ENCODE measurements at regions not wholly inside any gene's neighbourhood (a gene's known extent, or its start where the extent isn't known, plus 50 kb on each side); places are given as distances from the start of the nearest gene placed in this dataset.

DNA sequence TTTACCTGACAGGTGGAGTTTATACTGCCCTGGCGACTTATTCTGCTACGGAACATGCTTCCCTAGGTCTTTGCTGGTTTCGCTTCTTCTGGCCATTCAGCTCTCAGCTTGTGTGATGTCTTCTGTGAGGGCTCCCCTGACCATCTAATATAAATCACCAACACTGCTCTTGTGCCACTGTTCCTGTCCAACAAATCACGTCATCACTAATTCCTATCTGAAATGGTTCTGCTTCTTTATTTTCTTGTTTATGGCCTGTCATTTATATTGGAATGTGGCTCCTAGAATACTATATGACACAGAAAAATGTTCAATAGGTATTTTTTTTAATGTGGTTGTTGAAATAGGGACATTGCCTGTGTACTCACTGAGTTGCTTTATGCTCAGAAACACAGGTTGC lies 171.5 kb downstream of the CD8B2 start:
- H3K9me3 ChIP-seq (replicated peaks), result no peaks in the 10 kb centered on the region
- no peaks in the 10 kb centered on the region for H3K36me3 ChIP-seq
- no peaks in the 10 kb centered on the region for H3K4me1 ChIP-seq
- H3K27me3 ChIP-seq, result no peaks in the 10 kb centered on the region
- H3K27ac ChIP-seq, result no peak overlapping the region
- no peak overlapping the region for H3K4me3 ChIP-seq
- no peak for DNase-seq

DNA sequence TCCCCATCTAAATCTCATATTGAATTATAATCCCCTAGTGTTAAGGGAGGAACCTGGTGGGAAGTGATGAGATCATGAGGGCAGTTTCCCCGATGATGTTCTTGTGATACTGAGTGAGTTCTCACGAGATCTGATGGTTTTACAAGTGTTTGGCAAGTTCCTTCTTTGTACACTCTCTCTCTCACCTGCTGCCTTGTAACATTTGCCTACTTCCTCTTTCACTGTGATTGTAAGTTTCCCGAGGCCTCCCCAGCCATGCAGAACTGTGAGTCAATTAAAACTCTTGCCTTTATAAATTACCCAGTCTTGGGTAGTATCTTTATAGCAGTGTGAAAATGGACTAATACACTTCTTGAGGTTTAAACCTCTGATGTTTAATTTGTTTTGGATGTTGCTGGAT lies 177.5 kb downstream of the CD8B2 start:
- no peak overlapping the region for H3K27ac ChIP-seq
- no peaks in the 10 kb centered on the region for H3K9me3 ChIP-seq (replicated peaks)
- H3K4me3 ChIP-seq, result no peak overlapping the region
- no peaks in the 10 kb centered on the region for H3K27me3 ChIP-seq
- DNase-seq, result no peak
- H3K36me3 ChIP-seq, result no peaks in the 10 kb centered on the region
- H3K4me1 ChIP-seq, result no peaks in the 10 kb centered on the region

DNA sequence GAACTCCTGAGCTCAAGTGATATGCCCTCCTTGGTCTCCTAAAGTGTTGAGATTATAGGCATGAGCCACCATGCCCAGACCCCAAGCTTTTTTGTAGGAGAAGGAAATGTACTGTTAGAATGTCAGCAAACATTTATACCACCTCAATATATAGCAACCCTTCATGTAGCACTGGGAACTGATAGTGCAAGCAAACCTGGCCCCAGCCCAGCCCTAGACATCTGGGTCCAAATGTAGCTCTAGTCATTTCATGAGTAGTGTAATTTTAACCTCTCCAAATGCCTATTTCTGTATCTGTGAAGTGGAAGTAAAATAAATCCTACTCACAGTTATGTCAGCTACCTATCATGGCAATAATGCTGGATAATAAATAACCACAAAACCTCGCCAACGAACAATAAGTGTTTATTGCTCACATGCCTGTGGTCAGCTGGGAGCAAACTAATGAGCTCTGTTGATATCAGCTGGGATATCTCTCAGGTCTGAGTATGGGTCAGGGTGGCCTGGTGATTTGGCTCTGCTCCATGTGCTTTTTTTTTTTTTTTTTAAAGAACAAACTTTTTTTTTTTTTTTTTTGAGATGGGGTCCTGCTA lies 180.4 kb downstream of the CD8B2 start:
- H3K36me3 ChIP-seq, result no peaks in the 10 kb centered on the region
- H3K4me3 ChIP-seq, result no peak overlapping the region
- H3K9me3 ChIP-seq (replicated peaks), result no peaks in the 10 kb centered on the region
- H3K27me3 ChIP-seq, result no peaks in the 10 kb centered on the region
- DNase-seq, result no peak
- H3K4me1 ChIP-seq, result no peaks in the 10 kb centered on the region
- no peak overlapping the region for H3K27ac ChIP-seq

DNA sequence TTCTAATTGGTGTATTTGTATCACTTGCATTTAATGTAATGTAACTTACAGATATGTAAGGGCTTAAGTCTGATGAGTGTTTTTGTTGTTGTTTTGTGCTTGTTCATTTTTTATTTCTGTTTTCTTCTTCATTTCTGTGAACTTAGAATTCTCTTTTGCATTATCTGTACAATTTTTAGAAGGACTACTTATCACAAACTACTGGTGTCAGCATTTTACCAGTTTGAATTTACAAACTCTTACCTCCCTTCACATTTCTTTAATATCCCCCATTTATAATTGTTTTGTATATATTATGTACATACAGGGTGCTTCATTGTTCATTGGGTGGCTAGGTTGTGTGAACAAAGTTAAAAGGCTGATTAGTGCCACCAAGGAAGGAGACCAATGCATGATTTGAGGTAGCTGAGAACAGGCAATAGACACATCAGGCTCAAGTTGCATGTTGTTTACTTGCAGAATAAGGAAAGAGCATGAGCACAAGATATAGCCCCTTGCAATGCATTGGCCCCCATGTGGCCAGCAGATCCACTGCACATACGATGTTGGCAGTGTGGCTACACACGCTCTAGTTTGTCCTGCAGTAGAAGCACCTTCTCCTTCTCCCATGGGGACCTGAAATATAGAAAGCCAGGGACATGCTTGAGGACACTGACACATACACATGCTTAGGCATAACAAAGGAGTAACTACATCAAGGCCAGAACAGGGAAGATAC lies 198.2 kb downstream of the CD8B2 start:
- H3K36me3 ChIP-seq, result no peaks in the 10 kb centered on the region
- no peak overlapping the region for H3K27ac ChIP-seq
- no peak overlapping the region for H3K4me3 ChIP-seq
- H3K27me3 ChIP-seq, result no peaks in the 10 kb centered on the region
- no peaks in the 10 kb centered on the region for H3K4me1 ChIP-seq
- H3K9me3 ChIP-seq (replicated peaks), result 0 out of 2 replicates have a peak, but pooled peaks cover 3% of the 10 kb centered on the region
- no peak for DNase-seq

DNA sequence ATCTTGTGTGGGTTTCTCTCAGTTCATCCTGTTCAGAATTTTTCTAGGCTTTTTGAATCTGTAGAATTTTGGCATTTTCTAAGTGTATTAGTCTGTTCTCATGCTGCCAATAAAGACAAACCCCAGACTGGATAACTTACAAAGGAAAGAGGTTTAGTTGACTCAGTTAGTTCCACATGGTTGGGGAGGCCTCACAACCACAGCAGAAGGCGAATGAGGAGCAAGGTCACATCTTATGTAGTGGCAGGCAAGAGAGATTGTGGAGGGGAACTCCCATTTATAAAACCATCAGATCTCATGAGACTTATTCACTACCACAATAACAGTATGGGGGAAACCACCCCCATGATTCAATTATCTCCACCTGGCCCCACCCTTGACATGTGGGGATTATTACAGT lies 199.2 kb downstream of the ST6GAL2 start:
- 0 out of 2 replicates have a peak, but pooled peaks cover 3% of the 10 kb centered on the region for H3K9me3 ChIP-seq (replicated peaks)
- H3K27ac ChIP-seq, result no peak overlapping the region
- no peaks in the 10 kb centered on the region for H3K36me3 ChIP-seq
- H3K27me3 ChIP-seq, result no peaks in the 10 kb centered on the region
- no peak overlapping the region for H3K4me3 ChIP-seq
- DNase-seq, result no peak
- H3K4me1 ChIP-seq, result no peaks in the 10 kb centered on the region

DNA sequence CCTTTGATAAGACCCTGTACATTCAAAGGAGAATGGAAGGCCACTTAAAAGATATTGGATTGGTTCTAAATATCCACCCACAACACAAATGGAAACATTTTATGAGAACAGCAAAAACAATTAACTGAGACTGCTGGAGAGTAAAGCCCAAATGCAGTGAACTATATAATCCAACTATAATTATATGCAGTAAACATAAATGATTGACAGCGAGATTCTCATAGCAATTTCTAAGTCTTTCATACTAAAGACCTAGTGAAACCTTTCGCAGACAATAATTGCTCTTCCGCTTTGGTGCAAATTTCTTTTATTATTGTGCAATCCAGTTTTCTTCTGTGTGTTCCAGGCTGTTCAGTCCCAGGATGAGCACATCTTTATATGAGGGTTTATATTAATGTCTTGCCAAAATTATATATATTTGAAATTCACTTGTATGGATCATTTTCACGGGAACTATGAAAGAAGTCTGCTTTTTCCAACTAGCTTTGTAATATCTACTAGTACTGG lies 190.9 kb downstream of the ST6GAL2 start:
- no peak overlapping the region for H3K27ac ChIP-seq
- H3K9me3 ChIP-seq (replicated peaks), result no peaks in the 10 kb centered on the region
- H3K4me1 ChIP-seq, result 0 out of 2 replicates have a peak, but pooled peaks cover 4% of the 10 kb centered on the region
- H3K4me3 ChIP-seq, result no peak overlapping the region
- no peaks in the 10 kb centered on the region for H3K36me3 ChIP-seq
- H3K27me3 ChIP-seq, result no peaks in the 10 kb centered on the region
- no peak for DNase-seq

DNA sequence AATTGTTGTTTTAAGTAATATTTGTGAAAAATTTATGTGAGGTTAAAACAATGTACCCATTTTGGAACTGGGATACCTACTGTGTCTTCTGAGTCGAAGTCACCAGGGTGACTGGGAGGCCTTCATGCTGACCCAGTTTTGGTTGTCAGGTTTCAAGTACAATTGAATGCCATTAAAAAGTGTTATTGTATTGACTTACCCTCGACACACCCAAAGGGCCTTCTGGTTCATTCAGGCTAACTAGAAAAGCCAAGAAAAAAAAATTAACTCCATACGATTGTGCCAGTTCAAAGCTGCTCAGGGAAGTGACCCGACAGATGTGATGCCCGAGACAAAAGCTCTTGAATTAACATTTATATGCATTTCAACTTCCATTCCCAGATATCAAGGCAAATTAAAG lies 190.0 kb downstream of the ST6GAL2 start:
- Histone ChIP-seq H3K36me3 (no peaks in the 10 kb centered on the region), H3K4me1 (0 out of 2 replicates have a peak, but pooled peaks cover 4% of the 10 kb centered on the region), H3K9me3 (replicated peaks) (no peaks in the 10 kb centered on the region), H3K27me3 (no peaks in the 10 kb centered on the region), H3K4me3 (no peak overlapping the region), H3K27ac (no peak overlapping the region)
- DNase-seq, result no peak

DNA sequence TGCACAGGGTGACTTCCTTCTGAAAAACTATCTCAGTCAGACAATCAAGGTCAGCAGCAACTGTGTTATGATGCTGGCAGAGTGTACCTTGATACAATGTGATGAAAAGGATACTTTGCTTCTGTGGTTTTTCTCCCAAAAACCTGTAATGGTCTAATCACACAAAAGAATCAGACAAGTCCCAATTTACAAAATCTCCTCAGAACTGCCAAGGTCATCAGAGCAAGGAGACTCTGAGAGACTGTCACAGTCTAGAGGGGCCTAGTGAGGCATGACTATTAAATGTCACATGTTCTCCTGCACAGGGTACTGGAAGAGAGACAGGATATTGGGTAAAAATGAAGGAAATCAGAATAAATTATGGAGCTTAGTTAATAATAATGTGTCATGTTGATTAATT lies 185.4 kb downstream of the ST6GAL2 start:
- Histone ChIP-seq H3K27ac (no peak overlapping the region), H3K36me3 (no peaks in the 10 kb centered on the region), H3K4me1 (0 out of 2 replicates have a peak, but pooled peaks cover 4% of the 10 kb centered on the region), H3K27me3 (no peaks in the 10 kb centered on the region), H3K4me3 (no peak overlapping the region), H3K9me3 (replicated peaks) (no peaks in the 10 kb centered on the region)
- no peak for DNase-seq

DNA sequence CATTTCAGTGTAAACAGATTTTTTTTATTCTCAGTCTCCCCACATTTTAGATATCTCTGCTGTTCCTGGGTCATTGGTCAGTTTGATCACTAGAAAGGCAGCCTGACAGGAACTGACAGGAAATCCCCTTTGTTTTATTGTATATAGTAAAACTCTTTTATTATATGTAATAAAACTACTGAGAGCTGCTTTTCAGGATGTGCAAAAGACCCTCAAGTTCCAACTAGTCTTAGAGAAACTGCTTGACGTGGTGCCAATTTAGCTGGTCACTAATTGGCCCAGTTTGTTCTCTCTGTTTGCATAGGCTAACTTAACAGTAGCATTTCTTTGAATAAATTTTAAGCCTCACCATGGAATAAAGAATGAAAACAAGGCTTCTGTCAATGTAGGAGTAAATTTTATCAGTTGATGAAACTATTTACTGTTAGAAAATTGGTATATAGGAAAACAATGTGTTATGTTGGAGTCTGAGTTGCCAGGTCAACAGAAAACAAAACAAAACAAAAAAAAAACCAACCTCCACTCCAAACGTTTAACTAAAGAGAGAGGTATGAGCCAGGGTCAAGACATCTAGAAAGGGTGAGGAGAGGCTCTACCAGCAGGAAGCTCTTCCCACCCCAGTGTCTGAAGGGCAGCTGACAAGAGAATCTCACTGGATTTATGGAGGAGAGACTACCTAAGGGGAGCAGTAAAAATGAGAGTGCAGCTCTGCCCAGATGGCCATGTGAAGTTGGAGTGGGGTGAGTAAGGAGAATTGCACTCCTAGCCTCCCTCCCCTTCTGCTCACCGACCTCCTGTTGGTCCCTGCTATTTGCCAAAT lies 184.6 kb downstream of the ST6GAL2 start:
- DNase-seq, result no peak
- H3K9me3 ChIP-seq (replicated peaks), result no peaks in the 10 kb centered on the region
- H3K27ac ChIP-seq, result no peak overlapping the region
- no peak overlapping the region for H3K4me3 ChIP-seq
- no peaks in the 10 kb centered on the region for H3K27me3 ChIP-seq
- H3K36me3 ChIP-seq, result no peaks in the 10 kb centered on the region
- H3K4me1 ChIP-seq, result 0 out of 2 replicates have a peak, but pooled peaks cover under 1% of the 10 kb centered on the region

DNA sequence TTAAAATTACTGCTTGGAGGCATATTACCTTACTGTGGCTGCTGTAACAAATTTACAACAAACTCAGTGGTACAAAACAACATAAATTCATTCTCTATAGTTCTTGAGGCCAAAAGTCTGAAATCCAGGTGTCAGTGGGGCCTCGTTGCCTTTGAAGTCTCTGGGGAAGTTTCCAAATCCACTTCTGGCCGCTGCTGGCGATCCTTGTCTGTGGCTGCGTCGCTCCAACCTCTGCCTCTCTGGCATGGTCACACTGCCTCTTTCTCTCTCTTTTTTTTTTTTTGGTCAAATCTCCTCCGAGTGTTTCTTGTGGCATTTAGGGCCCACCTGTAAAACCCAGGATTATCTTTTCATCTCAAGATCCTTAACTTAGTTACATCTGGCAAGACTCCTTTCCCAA lies 182.8 kb downstream of the ST6GAL2 start:
- DNase-seq, result no peak
- Histone ChIP-seq H3K27me3 (no peaks in the 10 kb centered on the region), H3K36me3 (no peaks in the 10 kb centered on the region), H3K4me3 (no peak overlapping the region), H3K27ac (no peak overlapping the region), H3K4me1 (no peaks in the 10 kb centered on the region), H3K9me3 (replicated peaks) (no peaks in the 10 kb centered on the region)

DNA sequence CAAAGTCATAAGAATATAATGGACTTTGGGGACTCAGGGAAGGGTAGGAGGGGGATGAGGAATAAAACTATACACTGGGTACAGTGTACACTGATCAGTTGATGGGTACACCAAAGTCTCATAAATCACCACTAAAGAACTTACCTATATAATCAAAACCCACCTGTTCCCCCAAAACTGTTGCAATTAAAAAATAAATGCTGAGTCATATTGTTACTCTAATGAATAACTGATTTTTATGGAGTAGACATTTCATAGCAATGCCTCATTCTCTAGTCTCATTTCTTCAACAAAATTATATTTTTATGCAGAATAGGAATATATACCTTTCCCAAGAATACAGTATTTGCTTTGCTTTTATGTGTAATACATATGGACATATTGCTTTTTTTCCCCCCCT lies 181.2 kb downstream of the ST6GAL2 start:
- Histone ChIP-seq H3K36me3 (no peaks in the 10 kb centered on the region), H3K9me3 (replicated peaks) (no peaks in the 10 kb centered on the region), H3K27ac (no peak overlapping the region), H3K4me1 (no peaks in the 10 kb centered on the region), H3K4me3 (no peak overlapping the region), H3K27me3 (no peaks in the 10 kb centered on the region)
- no peak for DNase-seq

DNA sequence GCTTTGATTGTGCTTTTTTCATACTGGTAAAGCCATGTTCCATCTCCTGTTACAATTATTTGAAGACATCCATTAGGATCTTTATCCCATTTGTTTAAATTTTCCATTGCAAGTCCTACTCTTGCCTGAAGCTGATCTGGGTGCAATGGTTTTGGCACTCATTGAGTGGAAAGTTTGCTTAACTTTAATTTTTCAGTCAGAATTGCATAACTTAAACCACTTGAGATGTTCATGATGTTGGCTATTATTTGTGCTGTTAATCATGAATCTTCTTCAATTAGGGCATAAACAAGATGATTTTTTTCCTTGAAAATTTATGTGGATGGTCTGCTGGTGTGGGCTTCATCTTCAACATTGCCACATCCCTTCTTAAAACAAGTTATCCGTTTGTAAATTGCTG lies 180.1 kb downstream of the ST6GAL2 start:
- DNase-seq, result no peak
- no peaks in the 10 kb centered on the region for H3K4me1 ChIP-seq
- no peaks in the 10 kb centered on the region for H3K9me3 ChIP-seq (replicated peaks)
- no peaks in the 10 kb centered on the region for H3K36me3 ChIP-seq
- no peaks in the 10 kb centered on the region for H3K27me3 ChIP-seq
- no peak overlapping the region for H3K4me3 ChIP-seq
- H3K27ac ChIP-seq, result no peak overlapping the region

DNA sequence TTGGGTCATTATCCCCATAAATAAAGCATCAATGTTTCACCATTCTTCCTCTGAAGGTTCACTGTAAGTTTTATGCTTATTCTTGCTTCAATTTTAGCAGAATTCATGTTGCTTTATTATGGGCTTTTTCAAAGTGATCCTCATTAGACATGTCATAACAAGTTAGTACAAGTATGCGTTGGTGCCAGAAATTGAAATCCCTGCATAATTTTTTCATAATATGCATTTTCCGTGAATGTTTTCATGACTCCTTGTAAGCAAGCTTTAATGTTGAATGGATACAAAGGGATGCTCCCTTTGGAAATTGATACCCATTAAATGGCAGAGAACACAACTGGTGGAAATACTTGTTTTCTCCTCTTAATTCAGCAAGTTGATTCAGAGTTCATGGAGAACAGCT lies 179.7 kb downstream of the ST6GAL2 start:
- no peaks in the 10 kb centered on the region for H3K4me1 ChIP-seq
- H3K4me3 ChIP-seq, result no peak overlapping the region
- no peaks in the 10 kb centered on the region for H3K9me3 ChIP-seq (replicated peaks)
- DNase-seq, result no peak
- no peaks in the 10 kb centered on the region for H3K36me3 ChIP-seq
- H3K27me3 ChIP-seq, result no peaks in the 10 kb centered on the region
- H3K27ac ChIP-seq, result no peak overlapping the region

DNA sequence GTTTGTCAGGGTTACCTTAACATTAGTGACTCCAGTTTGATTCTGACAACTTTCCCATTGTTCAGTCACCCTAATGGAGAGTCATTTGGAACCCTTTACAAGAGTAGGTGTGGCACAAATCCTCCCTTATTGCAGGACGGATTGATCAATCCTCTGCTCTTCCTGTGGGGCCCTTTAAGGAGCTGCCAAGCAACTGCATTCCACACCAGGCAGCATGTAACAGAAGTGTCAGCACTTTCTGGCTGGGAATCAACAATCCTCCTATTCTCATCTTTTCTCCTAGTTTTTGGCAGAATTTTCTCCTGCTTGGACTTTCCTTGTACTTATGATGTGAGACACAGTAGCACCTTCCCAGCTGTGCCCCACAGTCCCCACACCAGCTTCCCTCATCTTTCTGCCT lies 177.8 kb downstream of the ST6GAL2 start:
- Histone ChIP-seq H3K27ac (no peak overlapping the region), H3K4me3 (no peak overlapping the region), H3K27me3 (no peaks in the 10 kb centered on the region), H3K36me3 (no peaks in the 10 kb centered on the region), H3K4me1 (no peaks in the 10 kb centered on the region), H3K9me3 (replicated peaks) (no peaks in the 10 kb centered on the region; the same call in 1 of the 2 replicates)
- no peak for DNase-seq

DNA sequence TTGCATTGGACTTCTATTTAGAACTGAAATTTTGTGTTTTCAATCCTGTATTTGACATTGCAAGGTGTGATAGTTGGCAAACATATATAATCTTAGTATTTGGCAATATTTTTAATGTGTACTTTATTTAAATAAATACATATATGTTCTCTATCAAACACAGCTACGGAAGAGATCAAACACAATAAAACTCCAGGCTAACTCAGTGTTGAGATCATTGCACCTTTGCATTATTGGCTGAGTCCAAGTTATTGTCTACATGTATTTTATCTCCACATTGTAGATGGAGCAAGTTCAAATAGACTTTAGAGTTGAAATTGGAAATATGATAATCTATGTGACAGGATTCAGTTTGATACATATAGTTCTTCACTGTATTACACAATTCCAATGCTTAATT lies 176.7 kb downstream of the ST6GAL2 start:
- Histone ChIP-seq H3K4me1 (no peaks in the 10 kb centered on the region), H3K4me3 (no peak overlapping the region), H3K27me3 (no peaks in the 10 kb centered on the region), H3K36me3 (no peaks in the 10 kb centered on the region), H3K27ac (no peak overlapping the region), H3K9me3 (replicated peaks) (no peaks in the 10 kb centered on the region; the same call in 1 of the 2 replicates)
- DNase-seq, result no peak
